MM.1S (cell line): ENCODE measurements at regions not wholly inside any gene's neighbourhood (a gene's known extent, or its start where the extent isn't known, plus 50 kb on each side); places are given as distances from the start of the nearest gene placed in this dataset.

ENCODE experiments used
- EZH2 ChIP-seq: fragments of 300-600 bp; sonication (generic); optimal IDR thresholded peaks from 2 replicates; pipeline ENCODE3; 2017; ENCODE audit warnings: low read depth, mild to moderate bottlenecking, antibody characterized with exemption, low read length, mixed read lengths
- EZH2phosphoT487 ChIP-seq: fragments of 300-600 bp; sonication (generic); IDR thresholded peaks from 2 replicates; pipeline ENCODE4 v1.6.1; 2018; ENCODE audit warnings: antibody characterized with exemption, low read length
- TF ChIP-seq, protein P1 (sequence below): fragments of 300-600 bp; sonication (generic); IDR thresholded peaks from 2 replicates; pipeline ENCODE4 v1.5.1; 2016; ENCODE audit warnings: antibody characterized with exemption, low read length, mixed read lengths

DNA sequence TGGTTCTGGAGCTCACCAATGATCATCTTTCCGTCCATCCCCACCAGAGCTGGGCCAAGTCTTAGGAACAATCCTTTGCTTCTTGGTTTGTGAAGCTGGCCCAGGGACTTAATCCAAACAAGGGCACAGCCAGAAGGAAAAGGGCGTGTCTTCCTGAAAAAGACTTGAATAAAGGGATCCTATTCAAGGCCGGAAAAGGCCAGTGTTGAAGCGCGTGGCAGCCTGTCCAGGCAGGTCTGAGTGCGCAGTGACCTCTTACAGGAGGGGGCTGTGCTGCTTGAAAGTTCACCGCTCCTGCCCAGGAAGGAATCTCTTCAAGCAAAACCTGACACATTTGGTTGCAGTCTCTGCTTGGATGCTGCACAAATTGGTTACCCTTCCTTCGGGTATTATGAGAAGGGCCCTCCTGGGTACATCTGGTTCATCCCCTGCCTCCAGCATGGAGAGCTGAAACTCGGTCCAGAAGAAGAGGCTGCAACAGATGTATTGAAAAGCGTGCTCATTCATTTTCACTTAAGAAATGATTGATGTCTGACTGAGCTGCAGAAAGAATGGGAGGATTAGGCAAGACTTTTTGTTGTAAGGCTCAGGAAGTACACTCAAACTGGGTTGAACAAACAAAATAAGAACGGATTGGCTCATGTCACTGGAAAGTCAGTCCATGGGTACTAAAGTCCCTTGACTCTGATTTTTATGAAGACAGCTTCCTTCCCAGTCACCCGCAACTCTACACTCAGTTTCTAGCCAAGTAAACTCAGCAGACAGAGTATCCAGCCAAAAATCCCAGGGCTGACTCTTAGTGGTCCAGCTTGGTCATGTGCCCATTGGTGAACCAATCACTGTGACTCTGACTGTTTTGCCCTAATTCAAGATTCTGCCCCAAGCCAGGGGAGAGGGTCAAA is 136.3 kb downstream of the TFAP2C start:
- TF ChIP-seq, protein P1, sequence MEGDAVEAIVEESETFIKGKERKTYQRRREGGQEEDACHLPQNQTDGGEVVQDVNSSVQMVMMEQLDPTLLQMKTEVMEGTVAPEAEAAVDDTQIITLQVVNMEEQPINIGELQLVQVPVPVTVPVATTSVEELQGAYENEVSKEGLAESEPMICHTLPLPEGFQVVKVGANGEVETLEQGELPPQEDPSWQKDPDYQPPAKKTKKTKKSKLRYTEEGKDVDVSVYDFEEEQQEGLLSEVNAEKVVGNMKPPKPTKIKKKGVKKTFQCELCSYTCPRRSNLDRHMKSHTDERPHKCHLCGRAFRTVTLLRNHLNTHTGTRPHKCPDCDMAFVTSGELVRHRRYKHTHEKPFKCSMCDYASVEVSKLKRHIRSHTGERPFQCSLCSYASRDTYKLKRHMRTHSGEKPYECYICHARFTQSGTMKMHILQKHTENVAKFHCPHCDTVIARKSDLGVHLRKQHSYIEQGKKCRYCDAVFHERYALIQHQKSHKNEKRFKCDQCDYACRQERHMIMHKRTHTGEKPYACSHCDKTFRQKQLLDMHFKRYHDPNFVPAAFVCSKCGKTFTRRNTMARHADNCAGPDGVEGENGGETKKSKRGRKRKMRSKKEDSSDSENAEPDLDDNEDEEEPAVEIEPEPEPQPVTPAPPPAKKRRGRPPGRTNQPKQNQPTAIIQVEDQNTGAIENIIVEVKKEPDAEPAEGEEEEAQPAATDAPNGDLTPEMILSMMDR = no peak
- no peak for TF ChIP-seq EZH2
- TF ChIP-seq EZH2phosphoT487 = no peak
